ENCODE measurements at regions not wholly inside any gene's neighbourhood (a gene's known extent, or its start where the extent isn't known, plus 50 kb on each side); places are given as distances from the start of the nearest gene placed in this dataset.

DNA sequence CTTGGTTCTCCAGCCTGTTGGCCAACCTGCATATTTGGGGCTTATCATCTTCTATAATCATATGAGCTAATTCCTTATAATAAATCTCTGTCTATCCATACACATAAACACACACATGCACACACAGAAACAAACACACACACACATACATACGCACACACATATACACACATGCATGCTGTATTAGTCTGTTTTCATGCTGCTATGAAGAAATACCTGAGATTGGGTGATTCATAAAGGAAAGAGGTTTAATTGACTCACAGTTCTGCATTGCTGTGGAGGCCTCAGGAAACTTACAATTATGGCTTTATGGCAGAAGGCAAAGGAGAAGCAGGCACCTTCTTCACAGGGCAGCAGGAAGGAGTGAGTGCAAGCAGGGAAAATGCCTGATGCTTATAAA is 707.4 kb upstream of the CDH2 start:
- H3K27ac ChIP-seq (ENCODE audit: low read length), result no peak overlapping the region
- BruUV-seq (replicated peaks), result no TSS peak
- no peaks in the 10 kb centered on the region for H3K36me3 ChIP-seq (ENCODE audit: control insufficient read depth, insufficient read depth, low read length)
- no peaks in the 10 kb centered on the region for H3K9me3 ChIP-seq (ENCODE audit: control insufficient read depth, insufficient read depth, low read depth, low read length)
- CTCF ChIA-PET, result no interaction called here
- no peaks in the 10 kb centered on the region for H3K4me1 ChIP-seq (ENCODE audit: control insufficient read depth, insufficient read depth, low read length)
- intact Hi-C loops (cut with micrococcal nuclease; ENCODE audit: unreplicated experiment) (no loop called here), in situ Hi-C loops (cut with HindIII; ENCODE audit: low pct_unique_long_range_greater_than_20kb, low sequenced_read_pairs) (no loop called here)
- no peaks in the 10 kb centered on the region for H3K27me3 ChIP-seq (ENCODE audit: control insufficient read depth, insufficient read depth, low read length)
- TF ChIP-seq SIN3A (IDR thresholded peaks at IDR 0.05; ENCODE audit: borderline replicate concordance, insufficient read depth, low read depth, low read length), result no peak
- TF ChIP-seq POLR2AphosphoS5 (IDR thresholded peaks at IDR 0.05; ENCODE audit: low read depth, low read length), result no peak
- no peak for TF ChIP-seq TCF7L2 (IDR thresholded peaks at IDR 0.05; ENCODE audit: low read depth, low read length)
- TF ChIP-seq, protein P1, sequence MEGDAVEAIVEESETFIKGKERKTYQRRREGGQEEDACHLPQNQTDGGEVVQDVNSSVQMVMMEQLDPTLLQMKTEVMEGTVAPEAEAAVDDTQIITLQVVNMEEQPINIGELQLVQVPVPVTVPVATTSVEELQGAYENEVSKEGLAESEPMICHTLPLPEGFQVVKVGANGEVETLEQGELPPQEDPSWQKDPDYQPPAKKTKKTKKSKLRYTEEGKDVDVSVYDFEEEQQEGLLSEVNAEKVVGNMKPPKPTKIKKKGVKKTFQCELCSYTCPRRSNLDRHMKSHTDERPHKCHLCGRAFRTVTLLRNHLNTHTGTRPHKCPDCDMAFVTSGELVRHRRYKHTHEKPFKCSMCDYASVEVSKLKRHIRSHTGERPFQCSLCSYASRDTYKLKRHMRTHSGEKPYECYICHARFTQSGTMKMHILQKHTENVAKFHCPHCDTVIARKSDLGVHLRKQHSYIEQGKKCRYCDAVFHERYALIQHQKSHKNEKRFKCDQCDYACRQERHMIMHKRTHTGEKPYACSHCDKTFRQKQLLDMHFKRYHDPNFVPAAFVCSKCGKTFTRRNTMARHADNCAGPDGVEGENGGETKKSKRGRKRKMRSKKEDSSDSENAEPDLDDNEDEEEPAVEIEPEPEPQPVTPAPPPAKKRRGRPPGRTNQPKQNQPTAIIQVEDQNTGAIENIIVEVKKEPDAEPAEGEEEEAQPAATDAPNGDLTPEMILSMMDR (IDR thresholded peaks at IDR 0.05), result no peak
- TF ChIP-seq, protein P2, sequence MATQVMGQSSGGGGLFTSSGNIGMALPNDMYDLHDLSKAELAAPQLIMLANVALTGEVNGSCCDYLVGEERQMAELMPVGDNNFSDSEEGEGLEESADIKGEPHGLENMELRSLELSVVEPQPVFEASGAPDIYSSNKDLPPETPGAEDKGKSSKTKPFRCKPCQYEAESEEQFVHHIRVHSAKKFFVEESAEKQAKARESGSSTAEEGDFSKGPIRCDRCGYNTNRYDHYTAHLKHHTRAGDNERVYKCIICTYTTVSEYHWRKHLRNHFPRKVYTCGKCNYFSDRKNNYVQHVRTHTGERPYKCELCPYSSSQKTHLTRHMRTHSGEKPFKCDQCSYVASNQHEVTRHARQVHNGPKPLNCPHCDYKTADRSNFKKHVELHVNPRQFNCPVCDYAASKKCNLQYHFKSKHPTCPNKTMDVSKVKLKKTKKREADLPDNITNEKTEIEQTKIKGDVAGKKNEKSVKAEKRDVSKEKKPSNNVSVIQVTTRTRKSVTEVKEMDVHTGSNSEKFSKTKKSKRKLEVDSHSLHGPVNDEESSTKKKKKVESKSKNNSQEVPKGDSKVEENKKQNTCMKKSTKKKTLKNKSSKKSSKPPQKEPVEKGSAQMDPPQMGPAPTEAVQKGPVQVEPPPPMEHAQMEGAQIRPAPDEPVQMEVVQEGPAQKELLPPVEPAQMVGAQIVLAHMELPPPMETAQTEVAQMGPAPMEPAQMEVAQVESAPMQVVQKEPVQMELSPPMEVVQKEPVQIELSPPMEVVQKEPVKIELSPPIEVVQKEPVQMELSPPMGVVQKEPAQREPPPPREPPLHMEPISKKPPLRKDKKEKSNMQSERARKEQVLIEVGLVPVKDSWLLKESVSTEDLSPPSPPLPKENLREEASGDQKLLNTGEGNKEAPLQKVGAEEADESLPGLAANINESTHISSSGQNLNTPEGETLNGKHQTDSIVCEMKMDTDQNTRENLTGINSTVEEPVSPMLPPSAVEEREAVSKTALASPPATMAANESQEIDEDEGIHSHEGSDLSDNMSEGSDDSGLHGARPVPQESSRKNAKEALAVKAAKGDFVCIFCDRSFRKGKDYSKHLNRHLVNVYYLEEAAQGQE (IDR thresholded peaks at IDR 0.05; ENCODE audit: insufficient read depth in 1 of 2, low read depth in 2 of 2, low read length in 1 of 2), result no peak
- DNase-seq (ENCODE audit: low read depth, low spot score) (no peak), ATAC-seq (no peak)
- POLR2A ChIA-PET, result no interaction called here
- no peak overlapping the region for H3K4me3 ChIP-seq (ENCODE audit: low read depth in 2 of 2, low read length in 2 of 2)

DNA sequence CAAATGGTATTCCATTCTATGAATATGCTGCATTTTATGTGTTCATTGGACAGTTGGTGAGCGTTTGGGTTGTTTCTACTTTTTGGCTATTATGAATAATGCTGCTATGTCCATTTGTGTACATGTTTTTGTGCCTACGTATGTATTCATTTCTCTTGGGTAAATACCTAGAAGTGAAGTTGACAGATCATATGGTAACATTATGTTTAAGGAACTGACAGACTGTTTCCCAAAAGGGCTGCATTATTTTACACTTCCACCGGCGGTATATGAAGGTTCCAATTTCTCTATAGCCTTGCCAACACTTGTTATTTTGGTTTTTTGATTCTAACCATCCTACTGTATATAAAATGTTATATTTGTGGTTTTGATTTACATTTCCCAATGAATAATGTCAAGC is 703.9 kb upstream of the CDH2 start:
- Histone ChIP-seq H3K4me1 (ENCODE audit: control insufficient read depth, insufficient read depth, low read length) (no peaks in the 10 kb centered on the region), H3K9me3 (ENCODE audit: control insufficient read depth, insufficient read depth, low read depth, low read length) (no peaks in the 10 kb centered on the region), H3K27me3 (ENCODE audit: control insufficient read depth, insufficient read depth, low read length) (no peaks in the 10 kb centered on the region), H3K4me3 (ENCODE audit: low read depth in 2 of 2, low read length in 2 of 2) (no peak overlapping the region), H3K27ac (ENCODE audit: low read length) (no peak overlapping the region), H3K36me3 (ENCODE audit: control insufficient read depth, insufficient read depth, low read length) (no peaks in the 10 kb centered on the region)
- in situ Hi-C loops (cut with HindIII; ENCODE audit: low pct_unique_long_range_greater_than_20kb, low sequenced_read_pairs), result no loop called here
- DNase-seq (ENCODE audit: low read depth, low spot score) (no peak), ATAC-seq (no peak)
- intact Hi-C loops (cut with micrococcal nuclease; ENCODE audit: unreplicated experiment), result no loop called here
- POLR2A ChIA-PET, result no interaction called here
- TF ChIP-seq TCF7L2 (IDR thresholded peaks at IDR 0.05; ENCODE audit: low read depth, low read length), result no peak
- no peak for TF ChIP-seq POLR2AphosphoS5 (IDR thresholded peaks at IDR 0.05; ENCODE audit: low read depth, low read length)
- TF ChIP-seq, protein P1 (IDR thresholded peaks at IDR 0.05), result no peak
- CTCF ChIA-PET, result no interaction called here
- no TSS peak for BruUV-seq (replicated peaks)

DNA sequence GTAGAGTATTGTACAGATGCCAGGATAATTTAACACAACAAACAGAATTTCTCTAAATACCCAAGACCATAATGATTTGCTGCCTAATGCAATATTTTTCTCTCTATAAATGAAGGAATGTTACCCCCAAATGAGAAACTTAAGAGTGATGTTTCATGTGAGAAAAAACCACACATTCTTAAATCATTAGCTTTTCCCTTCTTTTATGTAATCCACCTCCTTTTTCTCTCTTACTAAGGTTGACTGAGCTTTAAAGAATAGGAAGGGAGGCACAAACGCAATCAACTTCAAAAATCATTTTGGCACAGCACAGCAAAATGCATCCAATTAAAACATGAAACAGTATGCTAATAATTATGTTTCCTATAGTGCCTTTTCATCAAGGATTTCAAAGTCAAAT is 698.1 kb upstream of the CDH2 start:
- Histone ChIP-seq H3K4me1 (ENCODE audit: control insufficient read depth, insufficient read depth, low read length) (no peaks in the 10 kb centered on the region), H3K27me3 (ENCODE audit: control insufficient read depth, insufficient read depth, low read length) (no peaks in the 10 kb centered on the region), H3K27ac (ENCODE audit: low read length) (no peak overlapping the region), H3K36me3 (ENCODE audit: control insufficient read depth, insufficient read depth, low read length) (no peaks in the 10 kb centered on the region), H3K4me3 (ENCODE audit: low read depth in 2 of 2, low read length in 2 of 2) (no peak overlapping the region), H3K9me3 (ENCODE audit: control insufficient read depth, insufficient read depth, low read depth, low read length) (no peaks in the 10 kb centered on the region)
- CTCF ChIA-PET, result no interaction called here
- intact Hi-C loops (cut with micrococcal nuclease; ENCODE audit: unreplicated experiment) (no loop called here), in situ Hi-C loops (cut with HindIII; ENCODE audit: low pct_unique_long_range_greater_than_20kb, low sequenced_read_pairs) (no loop called here)
- no TSS peak for BruUV-seq (replicated peaks)
- TF ChIP-seq, protein P2 (IDR thresholded peaks at IDR 0.05; ENCODE audit: insufficient read depth in 1 of 2, low read depth in 2 of 2, low read length in 1 of 2), result no peak
- TF ChIP-seq TCF7L2 (IDR thresholded peaks at IDR 0.05; ENCODE audit: low read depth, low read length), result no peak
- no peak for TF ChIP-seq SIN3A (IDR thresholded peaks at IDR 0.05; ENCODE audit: borderline replicate concordance, insufficient read depth, low read depth, low read length)
- no peak for TF ChIP-seq POLR2AphosphoS5 (IDR thresholded peaks at IDR 0.05; ENCODE audit: low read depth, low read length)
- TF ChIP-seq, protein P1 (IDR thresholded peaks at IDR 0.05), result no peak
- no peak for DNase-seq (ENCODE audit: low read depth, low spot score)
- ATAC-seq, result no peak
- POLR2A ChIA-PET, result no interaction called here

Measured in Panc1 (cell line).